ENCODE measurements at regions not wholly inside any gene's neighbourhood (a gene's known extent, or its start where the extent isn't known, plus 50 kb on each side); places are given as distances from the start of the nearest gene placed in this dataset.

DNA sequence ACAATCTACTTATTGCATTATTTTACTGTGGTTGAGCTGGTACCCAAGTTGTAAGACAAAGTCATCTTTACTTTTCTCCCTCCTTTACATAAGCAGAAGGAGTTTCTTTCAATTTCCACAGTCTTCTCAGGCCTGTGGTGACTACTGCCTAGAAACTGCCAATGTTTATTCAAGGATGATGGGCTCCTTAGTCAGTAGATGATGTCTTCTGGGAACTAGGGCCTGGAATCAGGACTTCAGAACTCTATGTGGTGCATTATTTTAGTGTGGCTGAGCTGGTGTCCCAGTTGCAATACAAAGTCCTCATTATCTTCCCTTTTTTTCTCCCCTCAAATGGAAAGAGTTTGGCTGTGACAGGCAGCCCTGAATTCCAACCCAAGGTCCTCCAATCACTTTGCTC is 1762.5 kb downstream of the SI start:
- Histone ChIP-seq H3K4me3 (ENCODE audit: low read depth, low read length) (no peak overlapping the region), H3K4me1 (ENCODE audit: control insufficient read depth, insufficient read depth, low read length) (no peaks in the 10 kb centered on the region), H3K36me3 (ENCODE audit: control insufficient read depth in 2 of 2, insufficient read depth in 1 of 2, low read length in 2 of 2) (no peaks in the 10 kb centered on the region), H3K27ac (ENCODE audit: extremely low read depth, low read depth, low read length) (no peak overlapping the region), H3K9me3 (ENCODE audit: control insufficient read depth, insufficient read depth, low read depth, low read length) (no peaks in the 10 kb centered on the region)
- POLR2A ChIA-PET: no interaction called here
- CTCF ChIA-PET: no interaction called here
- no peak for TF ChIP-seq ZNF561 (tag by site-specific recombination; IDR thresholded peaks at IDR 0.05; ENCODE audit: borderline replicate concordance)
- TF ChIP-seq ZNF24 (tag by site-specific recombination; IDR thresholded peaks at IDR 0.05): no peak
- TF ChIP-seq, protein P1, sequence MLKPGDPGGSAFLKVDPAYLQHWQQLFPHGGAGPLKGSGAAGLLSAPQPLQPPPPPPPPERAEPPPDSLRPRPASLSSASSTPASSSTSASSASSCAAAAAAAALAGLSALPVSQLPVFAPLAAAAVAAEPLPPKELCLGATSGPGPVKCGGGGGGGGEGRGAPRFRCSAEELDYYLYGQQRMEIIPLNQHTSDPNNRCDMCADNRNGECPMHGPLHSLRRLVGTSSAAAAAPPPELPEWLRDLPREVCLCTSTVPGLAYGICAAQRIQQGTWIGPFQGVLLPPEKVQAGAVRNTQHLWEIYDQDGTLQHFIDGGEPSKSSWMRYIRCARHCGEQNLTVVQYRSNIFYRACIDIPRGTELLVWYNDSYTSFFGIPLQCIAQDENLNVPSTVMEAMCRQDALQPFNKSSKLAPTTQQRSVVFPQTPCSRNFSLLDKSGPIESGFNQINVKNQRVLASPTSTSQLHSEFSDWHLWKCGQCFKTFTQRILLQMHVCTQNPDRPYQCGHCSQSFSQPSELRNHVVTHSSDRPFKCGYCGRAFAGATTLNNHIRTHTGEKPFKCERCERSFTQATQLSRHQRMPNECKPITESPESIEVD (tag by site-specific recombination; IDR thresholded peaks at IDR 0.05): no peak
- TF ChIP-seq ZNF37A (tag by site-specific recombination; IDR thresholded peaks at IDR 0.05): no peak
- TF ChIP-seq GLI2 (tag by site-specific recombination; IDR thresholded peaks at IDR 0.05; ENCODE audit: borderline replicate concordance, low read depth): no peak
- TF ChIP-seq ZNF501 (tag by site-specific recombination; IDR thresholded peaks at IDR 0.05): no peak
- TF ChIP-seq ZBTB8A (tag by site-specific recombination; IDR thresholded peaks at IDR 0.05): no peak
- no peak for TF ChIP-seq ZNF202 (tag by site-specific recombination; IDR thresholded peaks at IDR 0.05; ENCODE audit: borderline replicate concordance)
- no peak for TF ChIP-seq ZNF707 (tag by site-specific recombination; IDR thresholded peaks at IDR 0.05)
- TF ChIP-seq KLF8 (tag by site-specific recombination; IDR thresholded peaks at IDR 0.05): no peak
- no peak for TF ChIP-seq MZF1 (tag by site-specific recombination; IDR thresholded peaks at IDR 0.05; ENCODE audit: borderline replicate concordance)
- TF ChIP-seq, protein P2, sequence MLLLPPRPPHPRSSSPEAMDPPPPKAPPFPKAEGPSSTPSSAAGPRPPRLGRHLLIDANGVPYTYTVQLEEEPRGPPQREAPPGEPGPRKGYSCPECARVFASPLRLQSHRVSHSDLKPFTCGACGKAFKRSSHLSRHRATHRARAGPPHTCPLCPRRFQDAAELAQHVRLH (tag by site-specific recombination; IDR thresholded peaks at IDR 0.05): no peak
- no peak for TF ChIP-seq ZNF843 (tag by site-specific recombination; IDR thresholded peaks at IDR 0.05)
- TF ChIP-seq ZNF529 (tag by site-specific recombination; IDR thresholded peaks at IDR 0.05; ENCODE audit: insufficient replicate concordance): no peak

GRCh38 chr3:163306405-163306804 is 1771.9 kb downstream of the SI start:
- no peak overlapping the region for H3K27ac ChIP-seq (ENCODE audit: extremely low read depth, low read depth, low read length)
- H3K9me3 ChIP-seq (ENCODE audit: control insufficient read depth, insufficient read depth, low read depth, low read length): no peaks in the 10 kb centered on the region
- no peak overlapping the region for H3K4me3 ChIP-seq (ENCODE audit: low read depth, low read length)
- CTCF ChIA-PET: no interaction called here
- TF ChIP-seq ZIC2 (tag by site-specific recombination; IDR thresholded peaks at IDR 0.05) (no peak), TRIM28 (IDR thresholded peaks at IDR 0.05; ENCODE audit: borderline replicate concordance, low read length) (no peak), SETDB1 (IDR thresholded peaks at IDR 0.05; ENCODE audit: insufficient read length, low read length) (peak; percentile 79), RBAK (tag by site-specific recombination; IDR thresholded peaks at IDR 0.05) (no peak)
- POLR2A ChIA-PET: no interaction called here
- H3K36me3 ChIP-seq (ENCODE audit: control insufficient read depth in 2 of 2, insufficient read depth in 1 of 2, low read length in 2 of 2): no peaks in the 10 kb centered on the region
- no peaks in the 10 kb centered on the region for H3K4me1 ChIP-seq (ENCODE audit: control insufficient read depth, insufficient read depth, low read length)

- no peaks in the 10 kb centered on the region for H3K36me3 ChIP-seq (ENCODE audit: control insufficient read depth in 2 of 2, insufficient read depth in 1 of 2, low read length in 2 of 2)
- H3K27ac ChIP-seq (ENCODE audit: extremely low read depth, low read depth, low read length): no peak overlapping the region
- H3K4me1 ChIP-seq (ENCODE audit: control insufficient read depth, insufficient read depth, low read length): no peaks in the 10 kb centered on the region
- POLR2A ChIA-PET: no interaction called here
- TF ChIP-seq ZNF670 (tag by site-specific recombination; IDR thresholded peaks at IDR 0.05; ENCODE audit: low read depth) (no peak), ZBTB26 (tag by site-specific recombination; optimal IDR thresholded peaks at IDR 0.05) (no peak), SP3 (tag by site-specific recombination; IDR thresholded peaks at IDR 0.05) (no peak), ZNF561 (tag by site-specific recombination; IDR thresholded peaks at IDR 0.05; ENCODE audit: borderline replicate concordance) (no peak), ZNF114 (tag by site-specific recombination; IDR thresholded peaks at IDR 0.05) (no peak), HOXA7 (CRISPR knock-in tag; IDR thresholded peaks at IDR 0.05; ENCODE audit: borderline replicate concordance) (no peak)
- TF ChIP-seq, protein P3, sequence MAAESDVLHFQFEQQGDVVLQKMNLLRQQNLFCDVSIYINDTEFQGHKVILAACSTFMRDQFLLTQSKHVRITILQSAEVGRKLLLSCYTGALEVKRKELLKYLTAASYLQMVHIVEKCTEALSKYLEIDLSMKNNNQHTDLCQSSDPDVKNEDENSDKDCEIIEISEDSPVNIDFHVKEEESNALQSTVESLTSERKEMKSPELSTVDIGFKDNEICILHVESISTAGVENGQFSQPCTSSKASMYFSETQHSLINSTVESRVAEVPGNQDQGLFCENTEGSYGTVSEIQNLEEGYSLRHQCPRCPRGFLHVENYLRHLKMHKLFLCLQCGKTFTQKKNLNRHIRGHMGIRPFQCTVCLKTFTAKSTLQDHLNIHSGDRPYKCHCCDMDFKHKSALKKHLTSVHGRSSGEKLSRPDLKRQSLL (tag by site-specific recombination; IDR thresholded peaks at IDR 0.05): no peak
- TF ChIP-seq, protein P4, sequence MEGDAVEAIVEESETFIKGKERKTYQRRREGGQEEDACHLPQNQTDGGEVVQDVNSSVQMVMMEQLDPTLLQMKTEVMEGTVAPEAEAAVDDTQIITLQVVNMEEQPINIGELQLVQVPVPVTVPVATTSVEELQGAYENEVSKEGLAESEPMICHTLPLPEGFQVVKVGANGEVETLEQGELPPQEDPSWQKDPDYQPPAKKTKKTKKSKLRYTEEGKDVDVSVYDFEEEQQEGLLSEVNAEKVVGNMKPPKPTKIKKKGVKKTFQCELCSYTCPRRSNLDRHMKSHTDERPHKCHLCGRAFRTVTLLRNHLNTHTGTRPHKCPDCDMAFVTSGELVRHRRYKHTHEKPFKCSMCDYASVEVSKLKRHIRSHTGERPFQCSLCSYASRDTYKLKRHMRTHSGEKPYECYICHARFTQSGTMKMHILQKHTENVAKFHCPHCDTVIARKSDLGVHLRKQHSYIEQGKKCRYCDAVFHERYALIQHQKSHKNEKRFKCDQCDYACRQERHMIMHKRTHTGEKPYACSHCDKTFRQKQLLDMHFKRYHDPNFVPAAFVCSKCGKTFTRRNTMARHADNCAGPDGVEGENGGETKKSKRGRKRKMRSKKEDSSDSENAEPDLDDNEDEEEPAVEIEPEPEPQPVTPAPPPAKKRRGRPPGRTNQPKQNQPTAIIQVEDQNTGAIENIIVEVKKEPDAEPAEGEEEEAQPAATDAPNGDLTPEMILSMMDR (tag by site-specific recombination; IDR thresholded peaks at IDR 0.05): no peak
- CTCF ChIA-PET: no interaction called here
- no peaks in the 10 kb centered on the region for H3K9me3 ChIP-seq (ENCODE audit: control insufficient read depth, insufficient read depth, low read depth, low read length)
- H3K4me3 ChIP-seq (ENCODE audit: low read depth, low read length): no peak overlapping the region
Observed at GRCh38 chr3:163273694-163274093, 1777.1 kb downstream of the OTOL1 start.

All from HEK293 (cell line).